ENCODE measurements at regions not wholly inside any gene's neighbourhood (a gene's known extent, or its start where the extent isn't known, plus 50 kb on each side); places are given as distances from the start of the nearest gene placed in this dataset.

- Histone ChIP-seq H3K27me3 (ENCODE audit: insufficient read depth, low read length, poor library complexity) (no peaks in the 10 kb centered on the region), H2BK15ac (replicated peaks; ENCODE audit: low read depth) (no peak overlapping the region), H3K4me3 (ENCODE audit: low read length) (no peak overlapping the region), H3K23ac (ENCODE audit: low read length) (no peak overlapping the region), H3K4me1 (ENCODE audit: control insufficient read depth, low read depth, low read length) (no peaks in the 10 kb centered on the region), H4K5ac (ENCODE audit: low read length) (no peak overlapping the region), H3K36me3 (ENCODE audit: control insufficient read depth, insufficient read depth, low read length) (no peaks in the 10 kb centered on the region), H2AK5ac (ENCODE audit: low read length) (no peak overlapping the region), H3K79me1 (ENCODE audit: low read length) (no peaks in the 10 kb centered on the region), H3K4ac (ENCODE audit: low read depth, low read length) (no peak overlapping the region), H3K27ac (ENCODE audit: low read depth, low read length) (no peak overlapping the region), H3K79me2 (ENCODE audit: control insufficient read depth, insufficient read depth, low read length) (no peaks in the 10 kb centered on the region), H3K4me2 (ENCODE audit: low read length) (no peak overlapping the region), H4K8ac (ENCODE audit: low read depth, low read length) (no peak overlapping the region), H2BK5ac (ENCODE audit: low read length) (no peak overlapping the region), H3K56ac (ENCODE audit: low read length) (no peak overlapping the region), H2BK120ac (ENCODE audit: low read depth, low read length) (no peak overlapping the region), H3K18ac (ENCODE audit: low read length) (no peak overlapping the region), H3K9ac (ENCODE audit: low read length) (no peak overlapping the region)
- WGBS (ENCODE audit: extremely low coverage, insufficient coverage, low lambda C conversion rate) = no CpG with 5 or more reads among the region's 5 CpGs
- no peak for DNase-seq
Observed at GRCh38 chr2:82857967-82858366, 1601.1 kb downstream of the SUCLG1 start.

- Histone ChIP-seq H4K5ac (ENCODE audit: low read length) (no peak overlapping the region), H3K4me1 (ENCODE audit: control insufficient read depth, low read depth, low read length) (no peaks in the 10 kb centered on the region), H3K4me2 (ENCODE audit: low read length) (no peak overlapping the region), H3K36me3 (ENCODE audit: control insufficient read depth, insufficient read depth, low read length) (no peaks in the 10 kb centered on the region), H2BK120ac (ENCODE audit: low read depth, low read length) (no peak overlapping the region), H3K79me1 (ENCODE audit: low read length) (no peaks in the 10 kb centered on the region), H3K79me2 (ENCODE audit: control insufficient read depth, insufficient read depth, low read length) (no peaks in the 10 kb centered on the region), H3K27ac (ENCODE audit: low read depth, low read length) (no peak overlapping the region), H3K4ac (ENCODE audit: low read depth, low read length) (no peak overlapping the region), H3K23ac (ENCODE audit: low read length) (no peak overlapping the region), H4K8ac (ENCODE audit: low read depth, low read length) (no peak overlapping the region), H2BK15ac (replicated peaks; ENCODE audit: low read depth) (no peak overlapping the region), H3K27me3 (ENCODE audit: insufficient read depth, low read length, poor library complexity) (no peaks in the 10 kb centered on the region), H3K9ac (ENCODE audit: low read length) (no peak overlapping the region), H3K56ac (ENCODE audit: low read length) (no peak overlapping the region), H2AK5ac (ENCODE audit: low read length) (no peak overlapping the region), H3K4me3 (ENCODE audit: low read length) (no peak overlapping the region), H3K18ac (ENCODE audit: low read length) (no peak overlapping the region), H2BK5ac (ENCODE audit: low read length) (no peak overlapping the region)
- DNase-seq = no peak
- WGBS (ENCODE audit: extremely low coverage, insufficient coverage, low lambda C conversion rate) = no CpG with 5 or more reads among the region's 6 CpGs
Observed at GRCh38 chr2:82853299-82853698, 1605.8 kb downstream of the SUCLG1 start.

DNA sequence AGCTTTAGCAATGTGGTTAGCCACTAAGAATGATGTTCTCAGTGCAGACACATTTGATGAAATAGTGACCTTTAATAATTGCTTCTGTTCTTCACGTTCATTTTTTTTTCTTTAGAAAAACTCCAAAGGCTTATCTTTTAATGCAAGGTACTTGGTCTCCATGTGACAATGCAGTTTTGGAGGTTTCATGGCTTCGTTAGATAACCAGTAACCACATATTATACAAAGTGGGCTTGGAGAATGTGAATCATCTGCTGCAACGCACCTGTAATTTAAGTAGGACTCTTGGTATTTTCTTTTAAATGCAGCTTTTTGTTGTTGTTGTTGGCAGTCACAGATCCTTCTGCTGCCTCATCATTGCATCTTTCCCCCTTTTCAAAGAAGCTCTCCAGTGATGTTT, 1606.3 kb downstream of the SUCLG1 start:
- Histone ChIP-seq H3K56ac (ENCODE audit: low read length) (no peak overlapping the region), H3K18ac (ENCODE audit: low read length) (no peak overlapping the region), H3K27me3 (ENCODE audit: insufficient read depth, low read length, poor library complexity) (no peaks in the 10 kb centered on the region)

GRCh38 chr2:82848285-82848684, 1610.8 kb downstream of the SUCLG1 start:
- Histone ChIP-seq H3K79me2 (ENCODE audit: control insufficient read depth, insufficient read depth, low read length) (no peaks in the 10 kb centered on the region), H2BK120ac (ENCODE audit: low read depth, low read length) (no peak overlapping the region)
- DNase-seq = no peak

More for the DNA sequence above, 1606.3 kb downstream of the SUCLG1 start:
- no peak overlapping the region for H3K23ac ChIP-seq (ENCODE audit: low read length)
- no peak for DNase-seq
- no peak overlapping the region for H3K4me3 ChIP-seq (ENCODE audit: low read length)
- no peak overlapping the region for H2BK5ac ChIP-seq (ENCODE audit: low read length)
- H3K79me2 ChIP-seq (ENCODE audit: control insufficient read depth, insufficient read depth, low read length) = no peaks in the 10 kb centered on the region
- H3K9ac ChIP-seq (ENCODE audit: low read length) = no peak overlapping the region
- H2BK15ac ChIP-seq (replicated peaks; ENCODE audit: low read depth) = no peak overlapping the region
- H3K4ac ChIP-seq (ENCODE audit: low read depth, low read length) = no peak overlapping the region
- no peak overlapping the region for H3K4me2 ChIP-seq (ENCODE audit: low read length)
- no peak overlapping the region for H4K5ac ChIP-seq (ENCODE audit: low read length)
- H2AK5ac ChIP-seq (ENCODE audit: low read length) = no peak overlapping the region
- H3K36me3 ChIP-seq (ENCODE audit: control insufficient read depth, insufficient read depth, low read length) = no peaks in the 10 kb centered on the region
- no CpG with 5 or more reads among the region's 3 CpGs for WGBS (ENCODE audit: extremely low coverage, insufficient coverage, low lambda C conversion rate)
- no peaks in the 10 kb centered on the region for H3K4me1 ChIP-seq (ENCODE audit: control insufficient read depth, low read depth, low read length)
- no peaks in the 10 kb centered on the region for H3K79me1 ChIP-seq (ENCODE audit: low read length)
- H4K8ac ChIP-seq (ENCODE audit: low read depth, low read length) = no peak overlapping the region
- no peak overlapping the region for H2BK120ac ChIP-seq (ENCODE audit: low read depth, low read length)
- H3K27ac ChIP-seq (ENCODE audit: low read depth, low read length) = no peak overlapping the region

GRCh38 chr2:82839036-82839435, 1620.0 kb downstream of the SUCLG1 start:
- no peak overlapping the region for H3K9ac ChIP-seq (ENCODE audit: low read length)
- H3K36me3 ChIP-seq (ENCODE audit: control insufficient read depth, insufficient read depth, low read length) = no peaks in the 10 kb centered on the region
- H3K4me3 ChIP-seq (ENCODE audit: low read length) = no peak overlapping the region
- no peak overlapping the region for H3K4ac ChIP-seq (ENCODE audit: low read depth, low read length)
- H3K79me1 ChIP-seq (ENCODE audit: low read length) = no peaks in the 10 kb centered on the region
- DNase-seq = no peak
- no peak overlapping the region for H2BK15ac ChIP-seq (replicated peaks; ENCODE audit: low read depth)
- H3K79me2 ChIP-seq (ENCODE audit: control insufficient read depth, insufficient read depth, low read length) = no peaks in the 10 kb centered on the region
- no peak overlapping the region for H3K4me2 ChIP-seq (ENCODE audit: low read length)
- no peaks in the 10 kb centered on the region for H3K4me1 ChIP-seq (ENCODE audit: control insufficient read depth, low read depth, low read length)
- no peak overlapping the region for H4K5ac ChIP-seq (ENCODE audit: low read length)
- no peak overlapping the region for H3K18ac ChIP-seq (ENCODE audit: low read length)
- H3K27ac ChIP-seq (ENCODE audit: low read depth, low read length) = no peak overlapping the region
- 100% methylated on average over 1 of the region's 4 CpGs for WGBS (ENCODE audit: extremely low coverage, insufficient coverage, low lambda C conversion rate)
- H3K23ac ChIP-seq (ENCODE audit: low read length) = no peak overlapping the region
- H2BK5ac ChIP-seq (ENCODE audit: low read length) = no peak overlapping the region
- no peak overlapping the region for H2BK120ac ChIP-seq (ENCODE audit: low read depth, low read length)
- no peak overlapping the region for H3K56ac ChIP-seq (ENCODE audit: low read length)
- no peak overlapping the region for H2AK5ac ChIP-seq (ENCODE audit: low read length)
- no peaks in the 10 kb centered on the region for H3K27me3 ChIP-seq (ENCODE audit: insufficient read depth, low read length, poor library complexity)
- no peak overlapping the region for H4K8ac ChIP-seq (ENCODE audit: low read depth, low read length)

More at GRCh38 chr2:82848285-82848684, 1610.8 kb downstream of the SUCLG1 start:
- H3K4me3 ChIP-seq (ENCODE audit: low read length) = no peak overlapping the region
- H3K56ac ChIP-seq (ENCODE audit: low read length) = no peak overlapping the region
- WGBS (ENCODE audit: extremely low coverage, insufficient coverage, low lambda C conversion rate) = no CpG with 5 or more reads among the region's 10 CpGs
- no peaks in the 10 kb centered on the region for H3K36me3 ChIP-seq (ENCODE audit: control insufficient read depth, insufficient read depth, low read length)
- no peak overlapping the region for H4K5ac ChIP-seq (ENCODE audit: low read length)
- H3K27me3 ChIP-seq (ENCODE audit: insufficient read depth, low read length, poor library complexity) = no peaks in the 10 kb centered on the region
- no peak overlapping the region for H4K8ac ChIP-seq (ENCODE audit: low read depth, low read length)
- H2AK5ac ChIP-seq (ENCODE audit: low read length) = no peak overlapping the region
- no peak overlapping the region for H2BK15ac ChIP-seq (replicated peaks; ENCODE audit: low read depth)
- no peak overlapping the region for H3K27ac ChIP-seq (ENCODE audit: low read depth, low read length)
- H3K79me1 ChIP-seq (ENCODE audit: low read length) = no peaks in the 10 kb centered on the region
- H3K4me1 ChIP-seq (ENCODE audit: control insufficient read depth, low read depth, low read length) = no peaks in the 10 kb centered on the region
- no peak overlapping the region for H3K18ac ChIP-seq (ENCODE audit: low read length)
- H2BK5ac ChIP-seq (ENCODE audit: low read length) = no peak overlapping the region
- no peak overlapping the region for H3K9ac ChIP-seq (ENCODE audit: low read length)
- no peak overlapping the region for H3K4ac ChIP-seq (ENCODE audit: low read depth, low read length)
- no peak overlapping the region for H3K23ac ChIP-seq (ENCODE audit: low read length)
- no peak overlapping the region for H3K4me2 ChIP-seq (ENCODE audit: low read length)

GRCh38 chr2:82837588-82838304, 1621.3 kb downstream of the SUCLG1 start:
- no peak overlapping the region for H2AK5ac ChIP-seq (ENCODE audit: low read length)
- H3K4me1 ChIP-seq (ENCODE audit: control insufficient read depth, low read depth, low read length) = no peaks in the 10 kb centered on the region
- no peaks in the 10 kb centered on the region for H3K79me2 ChIP-seq (ENCODE audit: control insufficient read depth, insufficient read depth, low read length)
- DNase-seq = peak; percentile 38
- no peaks in the 10 kb centered on the region for H3K79me1 ChIP-seq (ENCODE audit: low read length)
- no peak overlapping the region for H4K8ac ChIP-seq (ENCODE audit: low read depth, low read length)
- WGBS (ENCODE audit: extremely low coverage, insufficient coverage, low lambda C conversion rate) = no CpG with 5 or more reads among the region's 3 CpGs
- no peak overlapping the region for H3K4me3 ChIP-seq (ENCODE audit: low read length)
- no peaks in the 10 kb centered on the region for H3K36me3 ChIP-seq (ENCODE audit: control insufficient read depth, insufficient read depth, low read length)
- no peak overlapping the region for H2BK5ac ChIP-seq (ENCODE audit: low read length)
- H3K4me2 ChIP-seq (ENCODE audit: low read length) = no peak overlapping the region
- H3K27ac ChIP-seq (ENCODE audit: low read depth, low read length) = no peak overlapping the region
- no peak overlapping the region for H2BK120ac ChIP-seq (ENCODE audit: low read depth, low read length)
- H3K4ac ChIP-seq (ENCODE audit: low read depth, low read length) = no peak overlapping the region
- H3K27me3 ChIP-seq (ENCODE audit: insufficient read depth, low read length, poor library complexity) = no peaks in the 10 kb centered on the region
- H4K5ac ChIP-seq (ENCODE audit: low read length) = no peak overlapping the region
- no peak overlapping the region for H3K9ac ChIP-seq (ENCODE audit: low read length)
- no peak overlapping the region for H3K56ac ChIP-seq (ENCODE audit: low read length)
- no peak overlapping the region for H3K23ac ChIP-seq (ENCODE audit: low read length)
- H3K18ac ChIP-seq (ENCODE audit: low read length) = no peak overlapping the region
- H2BK15ac ChIP-seq (replicated peaks; ENCODE audit: low read depth) = no peak overlapping the region

Measured in mesendoderm (in vitro differentiated cells).